ENCODE measurements at regions not wholly inside any gene's neighbourhood (a gene's known extent, or its start where the extent isn't known, plus 50 kb on each side); places are given as distances from the start of the nearest gene placed in this dataset.

GRCh38 chr21:25466470-25466869, 140.8 kb downstream of the MRPL39 start:
- Histone ChIP-seq H3K27me3 (no peaks in the 10 kb centered on the region), H3K36me3 (no peaks in the 10 kb centered on the region), H3K4me1 (no peaks in the 10 kb centered on the region), H3K9me3 (no peaks in the 10 kb centered on the region), H3K27ac (no peak overlapping the region), H3K4me3 (no peak overlapping the region)
- 87 to 88% methylated on average over 2 of the region's 2 CpGs for WGBS, 2 donors
- DNase-seq = no peak
- TF ChIP-seq CTCF (IDR thresholded peaks at IDR 0.05) (no peak), POLR2AphosphoS5 (IDR thresholded peaks at IDR 0.05) (no peak), POLR2A (IDR thresholded peaks at IDR 0.05) (no peak), EP300 (IDR thresholded peaks at IDR 0.05) (no peak)
- intact Hi-C loops (cut with DNase I) = no loop called here

- no peaks in the 10 kb centered on the region for H3K27me3 ChIP-seq
- H3K36me3 ChIP-seq = no peaks in the 10 kb centered on the region
- H3K4me3 ChIP-seq = no peak overlapping the region
- no peak for TF ChIP-seq POLR2AphosphoS5 (IDR thresholded peaks at IDR 0.05)
- no peak for TF ChIP-seq CTCF (IDR thresholded peaks at IDR 0.05)
- TF ChIP-seq POLR2A (IDR thresholded peaks at IDR 0.05) = no peak
- TF ChIP-seq EP300 (IDR thresholded peaks at IDR 0.05) = no peak
- H3K27ac ChIP-seq = no peak overlapping the region
- H3K4me1 ChIP-seq = no peaks in the 10 kb centered on the region
- DNase-seq = no peak
- intact Hi-C loops (cut with DNase I) = no loop called here
- no peaks in the 10 kb centered on the region for H3K9me3 ChIP-seq
These were observed 142.0 kb downstream of the MRPL39 start for GRCh38 chr21:25465263-25465662.

- no peaks in the 10 kb centered on the region for H3K27me3 ChIP-seq
- H3K4me3 ChIP-seq = no peak overlapping the region
- H3K27ac ChIP-seq = no peak overlapping the region
- no peak for TF ChIP-seq POLR2AphosphoS5 (IDR thresholded peaks at IDR 0.05)
- TF ChIP-seq EP300 (IDR thresholded peaks at IDR 0.05) = no peak
- TF ChIP-seq POLR2A (IDR thresholded peaks at IDR 0.05) = no peak
- no peak for TF ChIP-seq CTCF (IDR thresholded peaks at IDR 0.05)
- no peak for DNase-seq
- intact Hi-C loops (cut with DNase I) = no loop called here
- H3K36me3 ChIP-seq = no peaks in the 10 kb centered on the region
- 24 to 50% methylated on average over 2 of the region's 2 CpGs for WGBS, 2 donors
- no peaks in the 10 kb centered on the region for H3K4me1 ChIP-seq
- H3K9me3 ChIP-seq = no peaks in the 10 kb centered on the region
These were observed 143.0 kb downstream of the MRPL39 start for GRCh38 chr21:25464275-25464674.

GRCh38 chr21:25462517-25462971, 144.7 kb downstream of the MRPL39 start:
- H3K36me3 ChIP-seq = no peaks in the 10 kb centered on the region

More at GRCh38 chr21:25462517-25462971, 144.7 kb downstream of the MRPL39 start:
- H3K27me3 ChIP-seq = no peaks in the 10 kb centered on the region
- H3K27ac ChIP-seq = no peak overlapping the region
- no peaks in the 10 kb centered on the region for H3K4me1 ChIP-seq
- TF ChIP-seq POLR2AphosphoS5 (IDR thresholded peaks at IDR 0.05) (no peak), POLR2A (IDR thresholded peaks at IDR 0.05) (no peak), EP300 (IDR thresholded peaks at IDR 0.05) (no peak), CTCF (IDR thresholded peaks at IDR 0.05) (no peak)
- no peak for DNase-seq
- H3K4me3 ChIP-seq = no peak overlapping the region
- intact Hi-C loops (cut with DNase I) = no loop called here
- no peaks in the 10 kb centered on the region for H3K9me3 ChIP-seq
- WGBS, 2 donors = 60 to 72% methylated on average over 5 of the region's 5 CpGs
